HG03571 (cell line): ENCODE measurements at regions not wholly inside any gene's neighbourhood (a gene's known extent, or its start where the extent isn't known, plus 50 kb on each side); places are given as distances from the start of the nearest gene placed in this dataset.

Experiments
- ATAC-seq: cut with Tn5 transposase; IDR thresholded peaks from one replicate; pipeline ENCODE4 v1.9.1; 2021; ENCODE audit not compliant: unreplicated experiment

DNA sequence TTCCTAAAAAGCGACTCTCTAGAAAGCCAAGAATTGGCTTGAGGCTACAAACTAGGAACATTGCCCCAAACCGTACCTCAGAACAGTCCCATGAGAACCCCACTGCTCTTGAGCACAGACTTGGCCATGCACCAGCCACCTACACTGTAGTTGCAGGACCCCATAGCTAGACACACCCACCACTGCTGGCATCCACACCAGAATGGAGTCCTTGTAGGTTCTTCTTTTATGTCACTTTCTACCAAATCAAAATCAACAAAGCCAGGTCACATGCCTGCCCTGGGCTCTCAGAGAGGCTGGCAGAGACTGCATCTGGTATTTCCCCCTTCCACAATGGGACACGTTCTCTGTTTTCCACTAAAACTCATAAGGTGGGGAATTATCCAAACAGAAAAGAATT lies 290.5 kb downstream of the SHOX2 start:
- no peak for ATAC-seq

DNA sequence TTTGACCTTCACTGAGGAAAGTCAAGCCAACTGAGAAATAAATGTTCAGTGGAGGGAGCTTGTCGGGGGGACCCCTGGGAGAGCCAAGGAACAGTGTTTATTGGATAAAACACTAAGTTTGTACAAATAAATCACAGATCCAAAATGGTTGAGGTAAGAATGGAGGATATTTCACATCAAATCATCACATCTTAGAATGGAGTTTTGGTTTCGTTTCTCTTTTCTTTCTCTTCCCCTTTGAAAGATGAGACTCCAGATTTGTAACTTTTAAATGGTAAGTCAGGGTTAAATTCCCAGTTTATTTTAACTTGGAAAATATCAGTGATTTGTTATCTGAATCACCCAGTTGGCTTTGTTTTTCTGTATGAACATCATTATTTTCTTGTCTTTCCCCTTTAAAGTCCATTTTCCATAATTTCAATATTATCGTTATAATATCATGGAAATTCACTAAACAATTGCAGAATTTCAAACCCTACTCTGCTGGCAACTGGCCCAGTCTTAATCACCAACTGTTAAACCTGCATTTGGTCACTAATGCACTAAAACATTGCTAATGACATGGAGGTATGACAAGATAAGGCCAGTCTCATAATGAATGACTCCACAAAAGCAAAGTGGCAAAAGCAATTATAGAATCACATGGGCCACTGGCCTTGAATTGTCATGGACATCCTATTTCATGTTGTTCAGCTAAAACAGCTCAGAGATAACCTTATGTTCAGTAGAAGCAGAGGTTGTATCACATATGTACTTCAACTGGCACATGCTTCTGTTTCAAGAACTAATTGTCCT lies 295.1 kb downstream of the SHOX2 start:
- ATAC-seq = no peak

DNA sequence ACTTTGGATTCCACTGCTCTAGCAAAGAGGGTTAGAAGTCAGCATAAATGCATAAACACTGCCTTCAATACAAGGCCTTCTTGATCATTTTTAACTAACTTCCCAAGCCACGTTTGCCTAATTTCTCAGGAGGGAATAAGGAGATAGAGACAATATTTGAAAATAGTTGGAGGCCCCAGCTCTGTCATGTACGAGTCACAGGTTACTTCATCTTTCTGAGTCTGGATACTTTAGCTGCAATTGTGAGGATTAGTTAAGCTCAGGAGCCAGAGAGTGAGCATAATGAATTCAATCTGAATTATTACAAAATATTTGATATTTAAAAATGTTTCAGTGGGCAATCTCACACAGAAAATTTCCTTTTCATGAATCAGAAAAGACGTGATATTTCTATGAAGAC lies 298.9 kb downstream of the SHOX2 start:
- no peak for ATAC-seq

DNA sequence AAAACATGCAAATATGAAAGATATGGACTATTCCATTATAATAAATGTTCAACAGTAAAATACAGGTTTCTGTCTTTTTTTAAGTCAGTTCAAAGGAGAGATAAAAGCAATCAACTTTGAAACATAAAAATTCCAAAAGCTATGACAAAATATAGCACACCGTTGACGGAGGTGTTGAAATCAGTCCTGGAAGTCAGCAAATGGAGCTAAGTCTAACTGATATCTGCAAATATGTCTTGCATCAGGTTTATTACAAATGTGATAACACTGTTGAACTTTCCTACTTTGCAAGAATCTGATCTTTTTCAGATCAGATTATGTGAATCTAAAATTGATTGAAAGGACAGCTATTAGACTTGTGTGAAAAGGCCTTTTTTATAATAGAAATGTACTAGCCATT lies 300.7 kb downstream of the SHOX2 start:
- ATAC-seq = no peak

DNA sequence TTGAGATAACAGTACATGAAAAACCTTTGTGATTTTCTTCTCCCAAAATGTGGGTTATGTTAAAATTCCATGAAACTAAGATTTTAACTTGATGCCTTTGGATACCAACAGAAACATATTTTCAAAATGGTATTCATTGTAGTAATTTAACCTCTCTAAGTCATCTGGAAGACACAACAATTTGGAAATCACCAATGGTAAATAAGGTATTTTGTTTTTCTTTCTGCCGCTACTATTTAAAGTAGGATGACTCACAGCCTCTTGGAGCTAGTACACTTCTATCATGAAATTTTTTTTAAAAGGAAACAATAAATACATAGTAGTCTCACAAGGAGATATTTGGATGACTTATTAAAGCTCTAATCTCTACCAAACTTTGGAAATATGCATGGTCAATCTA lies 291.6 kb upstream of the VEPH1 start:
- ATAC-seq = no peak

DNA sequence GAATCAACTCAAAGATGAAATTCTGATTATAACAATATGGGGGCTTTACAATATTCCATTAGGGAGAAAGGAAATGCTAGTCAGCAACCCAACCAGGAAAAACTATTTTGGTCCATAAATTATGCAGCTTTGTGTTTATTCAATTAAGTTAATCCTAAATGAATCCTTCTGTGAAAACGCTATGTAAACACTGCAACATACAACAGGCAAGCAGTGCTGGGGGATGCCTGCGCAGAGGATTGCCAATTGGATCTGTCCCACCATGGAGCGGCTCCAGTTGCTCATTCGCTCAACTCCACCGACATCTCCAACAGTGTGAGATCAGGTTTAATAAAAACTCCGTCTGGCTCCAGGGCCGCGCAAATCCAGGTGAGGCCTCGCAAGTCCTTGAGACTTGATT lies 290.5 kb upstream of the VEPH1 start:
- ATAC-seq = no peak

DNA sequence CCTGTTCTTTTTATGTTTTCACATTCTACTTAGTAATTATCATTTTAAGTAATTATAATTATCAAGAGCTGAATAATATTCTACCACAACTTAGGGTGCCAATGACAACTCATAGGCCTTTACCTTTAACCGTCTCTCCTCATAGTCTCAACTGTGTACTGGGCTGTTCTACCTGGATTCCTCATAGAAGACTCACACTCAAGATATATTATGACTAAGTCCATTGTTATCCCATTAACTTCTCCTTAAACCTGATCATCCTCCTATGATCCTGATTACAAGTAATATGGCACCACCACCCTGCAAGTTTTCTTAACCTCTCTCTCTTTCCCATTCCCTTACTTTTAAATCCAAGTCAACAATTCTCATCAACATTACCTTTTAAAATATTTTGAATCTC lies 285.9 kb upstream of the VEPH1 start:
- no peak for ATAC-seq

DNA sequence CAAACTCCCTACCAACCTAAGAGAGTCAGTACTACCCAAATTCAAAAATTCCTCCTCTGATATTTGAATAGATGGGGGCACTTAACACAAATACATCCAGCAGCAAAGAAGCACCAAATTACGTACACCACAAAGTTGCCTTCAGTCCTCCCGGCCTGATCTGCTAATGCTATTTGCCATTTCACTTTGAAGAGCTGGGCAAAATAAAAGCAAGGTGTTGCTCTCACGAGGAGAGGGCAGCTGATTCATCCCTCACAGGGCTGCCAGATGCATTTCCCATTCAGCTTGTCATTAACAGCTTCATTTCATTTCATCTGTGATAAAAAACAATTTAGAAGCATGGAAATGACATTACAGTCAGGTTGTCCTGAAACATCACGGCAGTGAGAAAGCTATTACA lies 283.4 kb upstream of the VEPH1 start:
- ATAC-seq = no peak

DNA sequence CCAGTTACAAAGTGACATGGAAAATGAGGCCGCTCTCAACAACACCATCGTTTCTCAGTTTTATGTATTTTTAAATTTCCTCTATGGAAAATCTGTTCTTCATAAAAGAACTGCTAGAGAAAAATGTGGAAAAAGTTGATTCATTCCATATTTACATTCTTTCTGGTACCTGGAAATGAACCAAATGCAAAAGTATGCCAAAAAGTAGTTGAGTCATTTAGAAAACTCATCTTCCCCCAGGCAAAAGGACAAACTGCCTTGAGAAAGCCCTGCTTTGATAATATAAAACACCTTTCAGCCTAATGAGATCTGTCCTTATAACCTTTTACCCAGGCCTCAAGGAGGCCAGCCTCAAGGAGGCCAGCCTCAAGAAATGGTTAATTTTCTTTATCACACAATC lies 283.0 kb upstream of the VEPH1 start:
- ATAC-seq = no peak

DNA sequence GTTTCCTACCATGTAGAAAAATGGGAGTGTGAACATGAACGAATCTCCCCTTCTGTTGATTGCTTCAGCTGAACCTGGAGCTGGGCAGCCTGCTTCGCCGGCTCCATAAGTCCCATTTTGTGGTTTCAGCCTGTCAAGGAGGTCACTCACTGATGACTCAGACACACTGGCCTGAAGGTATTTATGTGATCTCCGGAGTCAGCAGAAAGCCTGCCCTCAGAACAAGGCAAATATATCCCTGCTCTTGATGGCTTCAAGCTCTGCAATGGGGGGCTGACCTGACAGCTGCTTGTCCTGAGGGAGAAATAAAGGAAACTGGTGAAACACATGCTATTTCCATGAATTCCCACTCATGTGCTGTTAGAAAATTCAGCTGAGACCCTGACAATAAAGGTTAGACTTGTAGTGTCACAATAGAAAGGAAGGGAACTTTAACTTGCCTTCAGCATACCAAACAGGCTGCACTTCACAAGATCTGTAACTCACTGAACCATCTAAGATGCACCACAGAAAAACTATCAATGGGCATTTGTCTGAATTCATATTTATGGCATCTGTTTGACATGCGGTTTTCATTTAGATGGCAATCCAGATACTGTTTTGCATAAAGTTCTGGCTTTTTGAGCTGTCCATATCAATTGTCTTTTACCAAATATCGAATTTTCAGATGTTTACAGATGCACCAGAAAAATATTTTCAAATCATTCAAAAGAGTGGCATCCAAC lies 282.0 kb upstream of the VEPH1 start:
- ATAC-seq = no peak

DNA sequence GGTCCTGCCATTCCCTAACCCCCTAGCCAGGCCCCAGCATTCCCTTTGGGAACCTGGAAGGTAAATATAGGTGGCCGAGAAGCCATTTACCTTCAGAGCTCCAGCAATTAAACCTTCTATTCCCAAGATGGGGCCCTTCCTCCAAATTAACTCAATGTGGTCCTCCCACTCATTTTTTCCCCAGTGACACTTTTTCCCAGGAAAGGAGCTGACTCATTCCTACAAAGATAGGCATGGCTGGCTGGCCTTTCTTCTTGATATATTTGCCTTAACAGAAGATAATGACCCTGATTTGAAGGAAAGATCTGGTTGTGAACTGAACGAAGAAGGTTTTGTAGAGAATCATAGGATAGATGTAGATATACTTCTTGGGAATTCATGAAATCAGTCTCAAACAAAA lies 279.0 kb upstream of the VEPH1 start:
- no peak for ATAC-seq

DNA sequence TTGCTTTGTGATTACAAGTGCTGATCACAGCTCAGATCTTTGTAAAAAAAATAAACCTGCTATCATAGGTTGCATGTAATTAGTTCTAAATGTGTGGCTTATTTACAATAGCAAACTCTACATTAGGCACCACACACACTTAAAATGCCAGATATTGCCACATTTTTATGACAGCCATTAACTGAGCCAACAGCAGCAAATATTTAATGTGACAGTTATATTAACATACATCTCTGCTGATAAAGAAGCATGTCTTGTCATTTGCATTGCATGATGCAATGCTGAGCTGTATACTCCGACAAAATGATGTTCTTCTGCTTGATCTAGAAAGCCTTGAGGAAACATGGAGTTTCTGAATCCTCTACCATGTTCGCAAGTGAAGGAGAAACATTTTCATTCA lies 273.6 kb upstream of the VEPH1 start:
- ATAC-seq = no peak

DNA sequence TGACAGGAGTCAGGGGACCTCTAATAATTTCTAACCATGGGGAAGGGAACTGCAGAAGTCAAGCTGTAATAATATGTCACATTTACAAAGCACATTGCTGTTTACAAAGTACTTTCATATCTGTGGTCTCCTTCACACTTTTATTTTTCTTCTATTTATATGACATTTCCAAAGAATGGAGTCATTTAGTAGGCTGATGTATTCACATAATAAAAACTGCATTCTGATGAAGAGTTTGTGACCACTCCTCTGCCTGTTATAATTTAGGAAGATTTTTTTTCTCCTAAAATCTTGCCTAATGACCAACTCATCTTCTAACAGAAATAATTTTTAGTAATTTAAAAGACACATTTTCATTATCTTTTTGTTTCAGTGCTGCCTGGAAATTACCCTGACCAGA lies 272.2 kb upstream of the VEPH1 start:
- ATAC-seq = no peak

DNA sequence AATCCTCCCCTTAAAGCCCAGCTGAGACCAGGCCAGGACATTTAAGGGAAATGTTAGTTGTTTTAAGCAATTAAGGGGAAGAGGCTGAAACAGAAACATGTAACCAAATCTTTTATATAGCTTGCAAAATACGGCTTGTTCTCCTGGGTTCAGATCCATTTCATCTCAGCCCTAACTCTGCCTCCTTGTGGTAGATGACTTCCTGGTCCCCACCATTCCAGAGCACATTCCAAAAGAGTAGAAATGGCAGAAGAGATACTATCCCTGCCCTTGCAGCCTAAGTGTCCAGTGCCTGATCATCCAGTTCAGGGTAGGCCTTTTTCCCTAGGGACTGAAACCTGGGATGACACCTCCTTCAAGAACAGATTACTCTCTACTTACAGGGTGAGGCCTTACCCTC lies 266.2 kb upstream of the VEPH1 start:
- no peak for ATAC-seq

DNA sequence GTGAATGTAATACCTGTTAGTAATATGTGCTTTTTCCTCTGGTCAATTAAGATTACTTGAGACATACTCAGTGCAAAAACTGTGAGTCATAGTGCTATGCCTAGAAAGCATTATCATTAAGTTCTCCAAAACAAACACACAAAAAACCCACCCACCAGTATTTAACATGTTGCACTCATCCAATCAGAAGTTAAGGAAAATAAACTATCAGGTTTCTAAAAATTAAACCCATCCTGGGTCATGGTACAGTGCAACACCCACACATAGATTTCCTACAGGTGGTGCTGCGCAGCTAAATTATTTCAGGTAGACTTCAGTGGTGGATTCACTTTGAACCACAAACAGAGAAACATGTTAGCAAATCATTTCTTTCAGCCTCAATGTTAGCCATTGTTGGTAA lies 264.4 kb upstream of the VEPH1 start:
- no peak for ATAC-seq

DNA sequence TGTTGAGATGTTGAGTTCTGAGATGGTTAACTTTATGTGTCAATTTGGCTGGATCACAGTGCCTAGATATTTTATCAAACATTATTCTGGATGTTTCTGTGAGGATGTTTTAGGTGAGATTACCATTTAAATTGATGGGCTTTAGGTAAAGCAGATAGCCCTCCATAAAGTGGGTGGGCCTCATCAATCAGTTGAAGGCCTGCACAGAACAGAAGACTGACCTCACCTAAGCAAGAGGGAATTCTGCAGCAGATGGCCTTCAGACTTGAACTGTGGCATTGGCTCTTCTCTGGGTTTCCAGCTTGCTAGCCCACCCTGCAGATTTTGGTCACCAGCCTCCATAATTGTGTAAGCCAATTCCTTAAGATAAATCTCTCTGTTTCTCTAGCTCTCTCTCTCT lies 260.4 kb upstream of the VEPH1 start:
- no peak for ATAC-seq

DNA sequence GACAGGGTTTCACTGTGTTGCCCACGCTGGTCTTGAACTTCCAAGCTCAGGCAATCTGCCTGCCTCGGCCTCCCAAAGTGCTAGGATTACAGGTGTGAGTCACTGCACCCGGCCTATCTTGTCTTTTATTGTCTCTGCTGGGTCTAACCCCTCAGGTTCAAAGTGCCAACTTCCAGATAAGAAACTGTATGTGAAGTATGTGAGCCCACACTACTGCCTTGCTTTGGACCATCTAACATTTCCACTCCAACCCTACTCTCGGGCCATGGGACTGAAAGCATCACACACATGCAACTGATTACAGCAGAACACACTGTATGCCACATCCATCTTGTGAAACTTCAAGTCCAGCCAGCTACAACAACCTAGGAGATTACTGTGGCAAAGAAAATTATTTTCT lies 256.1 kb upstream of the VEPH1 start:
- ATAC-seq = no peak

DNA sequence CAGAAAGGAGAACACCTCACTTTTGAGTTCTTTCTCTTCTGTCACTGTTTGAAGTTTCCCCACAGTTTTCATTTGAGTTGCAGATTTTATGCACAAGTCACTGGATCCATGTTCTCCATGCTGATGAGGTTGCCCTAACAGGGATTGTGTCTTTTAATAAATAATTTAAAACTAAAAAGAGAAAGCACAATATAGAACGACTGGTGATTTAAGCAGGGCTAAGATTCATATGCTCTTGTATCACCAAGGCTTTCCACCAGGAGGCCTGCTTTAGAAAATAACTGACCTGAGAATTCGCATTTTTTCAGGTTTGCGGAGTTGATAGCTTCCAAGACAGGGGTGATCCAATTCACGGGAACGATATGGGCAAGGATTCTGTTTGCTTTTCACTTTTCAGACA lies 252.0 kb upstream of the VEPH1 start:
- no peak for ATAC-seq

DNA sequence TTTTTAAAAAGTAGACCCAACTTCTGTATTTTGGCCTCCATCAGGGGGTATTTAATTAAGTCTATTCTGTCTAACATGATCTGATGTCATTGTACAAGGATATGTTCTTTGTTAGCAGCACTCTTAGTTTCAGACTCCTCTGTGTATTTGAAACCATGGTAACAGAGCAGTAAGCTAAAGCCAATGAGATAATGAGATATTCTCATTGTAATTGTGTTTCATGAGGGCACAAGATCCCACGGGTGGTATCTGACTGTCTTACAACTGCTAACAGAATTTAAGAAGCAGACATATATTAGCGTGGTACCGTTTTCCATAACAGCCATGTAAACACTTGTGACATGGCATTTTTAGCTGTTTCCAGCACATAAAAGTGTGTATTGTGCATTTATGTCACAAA lies 251.2 kb upstream of the VEPH1 start:
- no peak for ATAC-seq

DNA sequence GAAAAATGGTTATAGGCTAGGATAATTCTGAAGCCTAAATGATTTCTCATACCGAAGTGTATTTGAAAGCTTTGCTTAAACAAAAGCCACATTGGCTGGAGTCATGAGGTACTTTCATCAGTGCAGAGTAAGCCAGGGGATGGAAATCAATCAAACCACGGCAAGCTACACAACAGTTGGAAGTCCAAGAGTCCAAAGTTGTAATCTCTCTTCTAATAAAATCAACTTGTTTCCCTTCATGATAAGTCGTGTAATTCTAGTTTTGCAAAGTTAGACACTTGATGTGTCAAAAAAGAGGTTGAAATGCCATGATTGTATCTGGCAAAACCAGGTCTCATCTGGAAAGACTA lies 250.5 kb upstream of the VEPH1 start:
- ATAC-seq = no peak

DNA sequence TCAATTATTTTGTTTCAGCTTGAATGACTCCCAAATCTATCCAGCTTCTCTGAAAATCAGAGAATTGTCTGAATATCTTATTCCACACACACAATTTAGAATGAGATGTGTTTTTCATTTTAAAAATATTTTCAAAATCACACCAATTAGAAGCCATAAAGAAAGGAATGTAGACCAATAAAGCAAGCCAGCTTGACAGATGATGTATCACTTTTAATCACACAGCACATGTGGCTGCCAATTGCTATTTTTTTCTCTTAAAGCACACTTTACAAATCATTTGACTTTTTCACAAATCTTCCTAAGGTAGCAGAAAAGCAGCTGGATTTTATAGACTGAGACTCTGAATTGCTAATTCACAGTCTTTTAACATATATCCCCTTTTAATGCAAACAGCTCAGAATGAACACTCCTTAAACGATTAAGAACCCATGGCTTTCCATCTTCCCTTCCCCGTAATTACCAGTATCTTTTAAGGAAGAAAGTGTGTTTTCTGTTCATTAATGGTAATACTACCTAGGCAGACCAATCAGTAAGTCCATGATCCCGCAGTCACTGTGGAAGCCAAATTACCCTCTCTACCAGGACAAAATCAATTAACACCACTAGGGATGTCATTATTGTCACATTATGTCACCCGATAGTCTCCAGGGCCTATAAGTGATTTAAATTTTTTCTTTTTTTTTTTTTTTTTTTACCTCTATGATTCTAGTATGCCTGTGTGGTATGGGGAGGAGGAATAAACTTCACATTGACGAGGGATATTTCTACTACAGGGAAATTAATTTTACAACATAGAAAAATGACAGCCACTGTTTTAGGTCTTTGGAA lies 250.0 kb upstream of the VEPH1 start:
- ATAC-seq = no peak

DNA sequence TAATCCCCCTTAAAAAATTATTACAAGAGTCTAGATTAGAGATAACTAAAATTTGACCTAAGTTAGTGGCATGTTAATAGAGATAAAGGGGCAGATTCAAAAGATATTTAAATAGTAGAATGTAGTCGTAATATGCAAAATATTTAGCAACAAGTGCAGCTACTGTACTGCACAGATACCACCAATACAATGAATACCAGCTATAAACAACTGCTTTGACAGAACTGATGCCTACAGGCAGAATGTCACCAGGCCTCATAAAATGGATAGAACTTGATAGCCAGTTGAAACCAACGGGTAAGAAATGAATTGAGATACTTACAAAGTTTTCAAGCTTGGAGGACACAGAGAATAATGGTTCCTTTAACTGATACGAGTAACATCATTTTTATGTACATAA lies 249.3 kb upstream of the VEPH1 start:
- no peak for ATAC-seq
